GM21367 (cell line): ENCODE measurements at regions not wholly inside any gene's neighbourhood (a gene's known extent, or its start where the extent isn't known, plus 50 kb on each side); places are given as distances from the start of the nearest gene placed in this dataset.

Experiments
- ATAC-seq: cut with Tn5 transposase; IDR thresholded peaks from one replicate; pipeline ENCODE4 v1.9.1; 2021; ENCODE audit not compliant: unreplicated experiment

DNA sequence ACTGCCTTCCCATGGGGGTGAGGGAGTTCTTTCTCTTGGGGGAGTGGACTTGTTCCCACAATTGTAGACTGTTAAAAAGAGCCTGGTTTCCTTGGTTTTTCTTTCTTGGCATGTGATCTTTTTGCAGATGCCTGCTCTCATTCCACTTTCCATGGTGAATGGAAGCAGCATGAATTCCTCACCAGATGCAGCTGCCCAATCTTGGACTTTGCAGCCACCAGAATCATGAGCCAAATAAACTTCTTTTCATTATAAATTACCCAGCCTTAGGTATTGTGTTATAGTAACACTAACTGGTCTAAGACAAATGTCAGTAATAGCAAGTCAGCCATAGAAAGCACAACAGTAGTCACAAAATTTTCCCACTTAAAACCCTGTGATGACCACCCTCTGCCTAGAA, 260.5 kb upstream of the THBS1 start:
- ATAC-seq: no peak

DNA sequence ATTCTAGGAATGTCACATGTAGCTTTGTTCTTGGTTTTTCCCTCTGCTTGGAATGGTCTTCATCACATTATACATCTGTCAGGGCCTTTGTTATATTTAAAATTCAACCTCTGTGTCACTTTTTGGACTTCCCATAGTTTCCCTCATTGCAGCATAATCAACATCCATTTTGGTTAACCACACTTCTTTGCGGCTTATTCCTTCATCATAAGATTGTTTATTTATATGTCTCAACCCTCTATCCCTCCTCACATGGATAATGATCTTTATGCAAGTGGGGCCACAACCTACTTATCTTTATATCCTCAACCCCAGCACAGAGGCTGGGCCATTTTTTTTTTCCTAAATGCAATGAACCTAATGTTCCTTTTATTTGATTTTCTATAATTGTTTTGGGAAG, 260.0 kb upstream of the THBS1 start:
- no peak for ATAC-seq

- ATAC-seq: no peak
Observed at GRCh38 chr15:39321977-39322376, 258.9 kb upstream of the THBS1 start.

GRCh38 chr15:39323157-39323556, 257.7 kb upstream of the THBS1 start:
- no peak for ATAC-seq

GRCh38 chr15:39323706-39324105, 257.2 kb upstream of the THBS1 start:
- ATAC-seq: no peak

DNA sequence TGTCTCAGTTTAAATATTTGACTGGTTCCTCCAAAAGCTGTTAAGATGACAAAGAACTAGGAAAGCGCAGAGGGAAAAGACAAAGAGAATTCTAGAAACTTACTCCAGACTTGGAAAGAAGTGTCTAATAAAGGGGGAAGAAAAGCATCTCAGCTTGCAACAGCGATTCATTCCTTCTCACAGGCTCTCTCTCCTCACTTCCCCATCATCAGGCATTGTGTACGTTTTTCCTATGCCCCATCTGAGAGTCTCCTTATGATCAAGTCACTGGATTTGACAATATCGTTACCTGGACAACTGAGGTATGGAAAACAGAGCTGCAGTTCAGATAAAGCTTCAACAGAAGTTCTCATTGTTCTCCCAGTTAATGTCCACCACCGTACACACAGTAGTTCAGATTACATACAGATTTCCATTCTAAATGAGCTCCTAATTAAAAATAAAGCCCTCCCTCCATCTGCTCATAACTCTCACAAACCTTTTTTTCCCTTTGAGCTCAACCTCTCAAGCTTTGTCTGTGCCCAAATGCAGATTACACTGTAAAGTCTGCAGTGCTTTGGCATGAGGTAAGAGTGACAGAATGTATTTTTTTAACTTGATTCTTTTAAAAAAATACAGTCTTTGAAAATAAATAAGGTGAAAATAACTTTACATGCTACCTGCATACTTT, 254.4 kb upstream of the THBS1 start:
- ATAC-seq: no peak

DNA sequence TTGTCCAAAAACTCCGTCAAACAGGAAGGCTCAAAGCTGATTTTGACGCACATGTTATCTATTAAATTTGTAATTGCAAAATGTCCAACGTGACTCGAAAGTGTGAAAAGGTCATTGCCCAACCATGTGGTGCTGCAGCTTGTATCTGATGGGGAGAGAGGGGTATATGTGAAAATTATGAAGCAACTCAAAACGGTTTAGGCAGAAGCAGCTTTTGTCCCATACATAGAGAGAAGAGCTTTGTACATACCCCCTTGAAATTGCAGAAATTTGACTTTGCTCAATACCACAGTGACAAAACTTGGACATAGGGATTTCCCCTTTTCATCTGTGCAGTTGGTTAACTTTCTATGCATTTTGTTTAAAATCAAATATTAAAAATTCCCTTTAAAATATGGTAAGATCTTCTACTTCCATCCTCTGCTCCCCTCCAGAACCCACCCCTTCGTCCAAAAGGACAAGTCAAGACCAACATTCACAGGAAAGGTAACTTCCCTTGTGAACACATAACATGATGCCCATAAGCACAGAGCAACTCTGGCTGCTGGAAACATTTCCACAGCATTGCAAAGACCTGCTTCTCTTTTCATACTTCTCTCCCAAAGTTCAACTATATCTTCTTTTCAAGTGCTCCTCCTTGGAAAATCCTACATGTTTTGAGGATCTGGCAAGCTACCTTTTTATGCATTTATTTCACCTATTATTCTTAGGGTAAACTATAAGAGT, 253.7 kb upstream of the THBS1 start:
- no peak for ATAC-seq

DNA sequence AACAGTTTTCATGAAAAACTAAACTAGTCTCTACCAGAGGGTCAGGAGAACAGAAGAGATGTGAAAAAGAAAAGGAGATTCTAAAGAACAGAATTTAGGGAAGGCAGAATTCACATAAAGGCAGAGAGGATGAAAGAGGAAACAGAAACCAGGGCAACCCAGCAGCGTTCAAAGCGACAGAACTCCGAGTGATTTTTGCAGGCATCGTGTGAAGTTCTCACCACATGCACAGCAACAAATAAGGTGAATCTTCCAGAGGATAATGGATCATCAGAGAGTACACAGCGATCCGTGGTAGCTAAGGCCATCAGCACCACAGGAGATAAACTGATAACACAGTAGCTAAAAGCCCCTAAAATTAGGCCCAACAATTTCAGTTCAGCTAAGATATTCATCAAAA, 250.8 kb upstream of the THBS1 start:
- no peak for ATAC-seq

DNA sequence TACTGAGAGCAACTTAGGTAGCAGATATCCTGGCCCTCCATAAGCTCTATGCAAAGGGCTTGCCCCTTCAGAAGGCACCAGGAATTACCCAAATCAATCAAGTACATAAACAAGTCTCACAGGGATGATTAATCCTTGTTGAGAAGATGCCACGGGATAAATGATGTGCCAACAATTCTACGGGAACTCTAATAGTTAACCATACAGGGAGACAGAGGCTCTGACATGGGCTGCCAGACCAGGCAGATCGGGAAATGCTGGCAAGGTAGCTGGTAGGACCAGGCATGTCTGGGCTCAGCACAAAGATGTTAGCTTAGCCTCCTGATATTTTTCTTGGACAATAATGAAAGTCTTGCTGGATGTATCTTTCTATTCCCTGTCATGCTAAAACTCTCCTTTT, 249.3 kb upstream of the THBS1 start:
- ATAC-seq: no peak

- ATAC-seq: no peak
Observed at GRCh38 chr15:39332846-39333245, 248.0 kb upstream of the THBS1 start.

- ATAC-seq: no peak
Observed at GRCh38 chr15:39333393-39333792, 247.5 kb upstream of the THBS1 start.

DNA sequence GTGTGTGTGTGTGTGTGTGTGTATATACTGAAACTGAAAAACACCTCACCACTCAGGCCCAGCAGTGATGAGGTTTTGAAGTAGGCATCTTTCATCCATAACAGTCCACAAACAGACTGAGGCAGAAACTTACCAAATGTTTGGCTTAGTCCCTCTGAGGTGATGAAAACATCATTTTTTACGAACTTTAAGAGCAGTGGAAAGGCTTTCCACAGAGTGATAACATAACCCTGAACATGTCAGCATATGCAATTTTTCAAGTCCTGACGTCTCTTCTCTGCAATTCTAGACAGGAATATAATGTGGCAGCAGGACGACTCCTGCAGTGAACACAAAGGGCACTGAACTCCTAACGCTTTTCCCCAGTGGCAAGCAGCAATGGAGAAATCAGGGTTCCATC, 247.0 kb upstream of the THBS1 start:
- no peak for ATAC-seq

DNA sequence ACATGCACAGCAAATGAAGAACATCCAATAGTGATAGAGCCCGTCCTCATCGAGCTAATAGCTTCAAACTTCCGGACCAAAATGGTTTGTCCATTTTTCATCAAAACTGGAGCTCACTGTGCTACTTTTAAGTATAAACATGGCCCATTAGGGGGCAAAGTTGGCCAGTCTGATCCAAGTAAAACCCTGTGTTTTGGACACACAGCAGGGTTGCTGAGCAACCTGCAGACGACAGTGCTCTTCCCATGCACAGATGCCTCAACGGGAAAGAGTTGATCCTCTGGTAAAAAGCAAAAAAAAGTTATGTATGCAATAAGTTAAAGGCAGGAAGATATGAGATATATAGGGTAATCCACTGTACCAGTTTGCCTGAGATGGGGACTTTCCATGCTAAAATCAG, 244.0 kb upstream of the THBS1 start:
- no peak for ATAC-seq

DNA sequence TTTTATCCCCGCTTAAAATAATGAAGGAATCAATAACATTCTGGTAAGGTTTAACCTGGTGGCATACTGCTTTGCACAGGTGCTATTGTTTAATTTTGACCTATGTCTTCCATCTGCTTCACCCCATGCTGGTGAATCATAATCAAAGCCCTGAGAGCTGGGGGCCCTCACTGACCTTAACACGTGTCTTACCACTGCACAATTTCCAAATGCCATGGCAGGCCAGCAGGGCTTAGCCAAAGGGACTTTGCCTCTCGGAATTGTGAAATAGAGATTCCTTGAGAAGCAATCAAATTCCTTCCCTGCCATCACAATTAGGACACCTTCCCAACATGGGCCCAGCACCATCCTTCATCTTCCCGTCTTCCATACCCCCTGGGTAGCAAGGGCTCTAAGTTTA, 242.6 kb upstream of the THBS1 start:
- no peak for ATAC-seq

DNA sequence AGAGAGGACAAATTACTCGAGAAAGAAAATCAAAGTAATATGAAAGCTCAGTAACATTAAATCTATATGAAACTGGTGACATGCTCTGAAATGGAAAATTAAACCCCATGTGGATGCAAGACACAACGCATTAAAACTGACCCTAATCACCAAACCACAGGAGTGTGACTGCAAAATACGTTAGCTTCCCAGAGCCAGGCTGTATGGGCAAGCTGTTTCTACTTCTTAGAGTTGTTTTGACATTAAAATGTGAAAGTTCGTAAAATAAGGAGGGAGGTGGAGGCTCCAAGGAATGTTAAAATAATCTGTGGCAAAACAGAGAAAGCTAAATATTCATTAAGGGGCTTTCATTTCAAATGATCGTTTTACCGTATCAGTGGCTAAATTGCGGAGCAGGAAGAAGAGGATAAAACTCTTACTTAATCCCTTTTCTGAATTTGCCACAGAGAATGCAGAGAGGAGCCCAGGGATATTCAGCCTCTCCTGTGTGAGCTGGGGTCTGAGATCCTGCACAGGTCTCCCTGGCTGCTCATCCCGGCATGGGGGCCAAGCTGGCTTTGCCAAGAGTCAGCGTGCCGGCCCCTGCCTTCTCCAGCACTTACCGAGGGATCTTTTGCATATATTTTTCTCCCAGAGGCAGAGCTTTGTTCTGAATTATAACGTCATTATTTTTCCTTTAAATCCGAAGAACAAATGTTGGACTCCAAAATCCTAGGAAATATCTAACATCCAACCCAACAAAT, 239.8 kb upstream of the THBS1 start:
- no peak for ATAC-seq

- ATAC-seq: no peak
Observed at GRCh38 chr15:39344662-39345141, 236.2 kb upstream of the THBS1 start.

DNA sequence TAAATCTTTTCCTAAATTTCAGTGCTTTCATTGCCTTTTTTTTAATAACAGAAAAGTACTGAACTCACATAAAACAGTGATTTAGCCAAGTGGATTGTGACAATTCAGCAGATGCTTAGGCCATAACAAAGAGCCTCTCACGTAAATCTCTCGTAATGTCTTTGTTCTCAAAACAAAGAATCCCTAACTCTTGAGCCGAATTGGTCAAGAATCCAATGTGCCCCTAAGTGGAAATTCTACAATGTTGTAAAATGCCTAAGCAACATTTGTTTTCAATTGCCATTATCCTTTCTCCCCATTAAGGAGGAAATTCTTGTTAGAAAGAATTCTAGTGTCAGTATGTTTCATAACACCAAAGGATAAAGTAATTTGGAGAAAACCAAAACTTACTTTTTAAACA, 235.7 kb upstream of the THBS1 start:
- no peak for ATAC-seq

GRCh38 chr15:39347453-39347852, 233.4 kb upstream of the THBS1 start:
- ATAC-seq: no peak

DNA sequence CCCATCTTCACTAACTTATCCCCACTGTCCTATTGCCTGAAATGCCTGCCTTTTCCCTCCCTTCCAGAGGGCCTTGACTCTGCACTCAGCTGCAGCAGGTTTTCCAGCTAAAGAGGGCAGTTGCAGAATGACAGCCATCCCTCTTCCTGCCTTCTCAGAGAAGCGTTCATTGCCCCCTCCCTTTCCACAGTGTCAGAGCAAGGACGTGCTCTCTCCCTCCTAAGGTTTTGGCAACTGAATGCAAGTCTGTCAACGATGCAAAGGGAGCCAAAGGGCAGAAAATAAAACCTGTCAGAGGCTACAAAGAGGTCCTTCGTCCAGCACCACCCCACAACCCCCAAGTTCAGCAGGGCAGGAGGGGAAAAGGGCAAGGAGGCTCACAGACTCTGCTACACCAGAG, 230.1 kb upstream of the THBS1 start:
- ATAC-seq: no peak

DNA sequence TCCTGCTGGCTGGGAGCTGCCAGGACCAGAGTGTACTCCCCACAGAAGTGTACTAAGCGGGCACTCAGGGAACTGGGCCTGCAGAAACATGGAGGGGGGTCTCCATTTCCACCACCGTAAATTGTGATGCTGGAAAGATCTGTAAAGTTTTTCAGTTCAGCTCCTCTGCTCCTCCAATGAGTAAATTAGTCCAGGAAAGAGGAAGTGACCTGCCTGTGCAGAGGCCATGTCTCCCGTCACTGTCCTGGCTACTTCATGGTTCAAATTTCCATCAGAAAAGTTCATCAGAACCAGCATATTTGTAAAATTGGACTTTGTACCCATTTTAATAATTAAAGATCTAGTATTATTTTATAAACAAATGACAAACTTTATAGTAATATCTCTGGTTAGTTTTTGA, 226.7 kb upstream of the THBS1 start:
- no peak for ATAC-seq

GRCh38 chr15:39357480-39358268, 223.2 kb upstream of the THBS1 start:
- ATAC-seq: no peak
